Endothelial cell of umbilical vein (primary cell): ENCODE measurements at regions not wholly inside any gene's neighbourhood (a gene's known extent, or its start where the extent isn't known, plus 50 kb on each side); places are given as distances from the start of the nearest gene placed in this dataset.

Source experiments
- BruUV-seq: library from RNA; stranded (reverse); fragments of 400-500 nt; replicated peaks from 2 replicates; lab custom pipeline; 2021; lab: Mats Ljungman, UMichigan
- CTCF ChIA-PET: fragments of 300-600, 350-600 bp; sonication (Branson Sonifier 250); formaldehyde crosslinking; loops from one replicate; lab custom pipeline; 2021; ENCODE audit warnings: antibody characterized with exemption, inconsistent platforms; lab: Charles Lee
- POLR2A ChIA-PET: fragments of 300-600, 350-600 bp; sonication (Branson Sonifier 250); formaldehyde crosslinking; loops from one replicate; lab custom pipeline; 2021; ENCODE audit warnings: antibody characterized with exemption, inconsistent platforms; lab: Charles Lee
- DNase-seq: peaks from one replicate; pipeline ENCODE4 v3.0.0-alpha.2; 2011; ENCODE audit warnings: low read depth, low spot score
- FAIRE-seq: peaks from 2 replicates; lab custom pipeline; 2011; peaks lifted over from hg19 to GRCh38; lab: Jason Lieb, UNC
- H2AFZ ChIP-seq: 2 replicates; pipeline ENCODE4 v1.6.0; 2012; ENCODE audit warnings: low read depth, low read length, control low read depth, inconsistent platforms
- H3K27ac ChIP-seq: 2 replicates; pipeline ENCODE4 v1.5.1; 2011; ENCODE audit warnings: low read depth, mild to moderate bottlenecking, control low read depth, low read length, moderate library complexity; ENCODE audit not compliant: insufficient read depth
- H3K27me3 ChIP-seq, 2 experiments: 2 replicates each; pipeline versions ENCODE4 v1.6.0 to v1.6.1; 2011; ENCODE audit warnings: low read length in 2 of 2, mixed read lengths in 1 of 2; ENCODE audit not compliant: control insufficient read depth in 2 of 2, insufficient read depth in 2 of 2
- H3K36me3 ChIP-seq, 2 experiments: 2 replicates in 1 of 2; 3 replicates in 1 of 2; pipeline ENCODE4 v1.5.1; 2011; ENCODE audit warnings: low read length in 2 of 2, mild to moderate bottlenecking in 1 of 2, moderate library complexity in 1 of 2; ENCODE audit not compliant: control insufficient read depth in 2 of 2, insufficient read depth in 2 of 2; ENCODE audit errors: extremely low read depth in 1 of 2
- H3K4me1 ChIP-seq: 3 replicates; pipeline ENCODE4 v1.5.1; 2011; ENCODE audit warnings: mild to moderate bottlenecking, low read length; ENCODE audit not compliant: control insufficient read depth, insufficient read depth; ENCODE audit errors: extremely low read depth
- H3K4me2 ChIP-seq: 2 replicates; pipeline ENCODE4 v1.6.1; 2011; ENCODE audit warnings: low read length, control low read depth, mixed read lengths; ENCODE audit not compliant: insufficient read depth
- H3K4me3 ChIP-seq, 3 experiments: fragments of 200-600 bp in 1 of 3; sonication (generic), shearing (Covaris generic) in 1 of 3; replicated peaks in 1 of 3; 2 replicates each; pipeline ENCODE4 v1.5.1; 2011 to 2016; ENCODE audit warnings: control low read depth in 3 of 3, low read length in 3 of 3, mild to moderate bottlenecking in 2 of 3, inconsistent platforms in 1 of 3, low read depth in 1 of 3, moderate library complexity in 1 of 3; ENCODE audit not compliant: insufficient read depth in 1 of 3
- H3K79me2 ChIP-seq: 2 replicates; pipeline ENCODE4 v1.6.0; 2012; ENCODE audit warnings: low read length, inconsistent platforms; ENCODE audit not compliant: control insufficient read depth, insufficient read depth
- H3K9ac ChIP-seq: replicated peaks from 2 replicates; pipeline ENCODE3; 2011; ENCODE audit warnings: low read length, control low read depth; ENCODE audit not compliant: insufficient read depth; ENCODE audit errors: extremely low read depth
- H3K9me1 ChIP-seq: replicated peaks from 3 replicates; pipeline ENCODE4 v1.6.0; 2011; ENCODE audit warnings: mild to moderate bottlenecking, low read length; ENCODE audit not compliant: control insufficient read depth, insufficient read depth; ENCODE audit errors: extremely low read depth
- H3K9me3 ChIP-seq: replicated peaks from 2 replicates; pipeline ENCODE4 v1.5.1; 2012; ENCODE audit warnings: low read length, inconsistent platforms; ENCODE audit not compliant: control insufficient read depth, insufficient read depth
- H4K20me1 ChIP-seq: replicated peaks from 2 replicates; pipeline ENCODE3; 2011; ENCODE audit warnings: mild to moderate bottlenecking, low read length; ENCODE audit not compliant: control insufficient read depth, insufficient read depth; ENCODE audit errors: extremely low read depth
- EZH2 ChIP-seq: IDR thresholded peaks from 2 replicates; pipeline ENCODE4 v1.6.1; 2012; ENCODE audit warnings: borderline replicate concordance, low read depth, mild to moderate bottlenecking, moderate library complexity, low read length, inconsistent platforms; ENCODE audit not compliant: severe bottlenecking
- FOS ChIP-seq: IDR thresholded peaks from 2 replicates; pipeline ENCODE4 v1.6.1; 2011; ENCODE audit warnings: mild to moderate bottlenecking, low read length, moderate library complexity, borderline replicate concordance; ENCODE audit not compliant: insufficient read depth
- GATA2 ChIP-seq: IDR thresholded peaks from 2 replicates; pipeline ENCODE4 v1.7.0; 2011; ENCODE audit warnings: low read depth, mild to moderate bottlenecking, moderate library complexity, mixed read lengths, low read length; ENCODE audit not compliant: insufficient read length, insufficient read depth
- JUN ChIP-seq: IDR thresholded peaks from 2 replicates; pipeline ENCODE4 v1.6.1; 2011; ENCODE audit warnings: borderline replicate concordance, low read depth; ENCODE audit not compliant: insufficient read length, insufficient read depth
- MAX ChIP-seq: IDR thresholded peaks from 2 replicates; pipeline ENCODE4 v1.6.1; 2011; ENCODE audit not compliant: insufficient read depth, insufficient read length
- MYC ChIP-seq: IDR thresholded peaks from one replicate; pipeline ENCODE4 v1.6.1; 2011; ENCODE audit warnings: mild to moderate bottlenecking, low read depth, low read length
- POLR2A ChIP-seq: IDR thresholded peaks from 2 replicates; pipeline ENCODE4 v1.6.1; 2012; ENCODE audit warnings: low read depth, mild to moderate bottlenecking, control low read depth, low read length
- POLR2AphosphoS5 ChIP-seq: IDR thresholded peaks from 2 replicates; pipeline ENCODE4 v1.6.1; 2012; ENCODE audit warnings: low read depth, mild to moderate bottlenecking, control low read depth, low read length, moderate library complexity; ENCODE audit not compliant: insufficient read depth
- dilution Hi-C: fragments of 300-500 bp; cut with MboI; formaldehyde crosslinking; loops from one replicate; pipeline ENCODE4 v1.15.0; 2019; ENCODE audit warnings: low sequenced_read_pairs; ENCODE audit not compliant: extremely low pct_ligation_motif_present
- intact Hi-C: fragments of 100-400 bp; cut with micrococcal nuclease; formaldehyde crosslinking; loops from one replicate; pipeline ENCODE4 v1.10.0; 2022
- TF ChIP-seq, protein P1 (sequence below), 2 donors: IDR thresholded peaks; 1 replicate in 1 of 2; 2 replicates in 1 of 2; pipeline ENCODE4 v1.5.1; 2011; ENCODE audit warnings: low read length in 2 of 2, mild to moderate bottlenecking in 2 of 2, moderate library complexity in 2 of 2, control low read depth in 1 of 2, inconsistent platforms in 1 of 2, low read depth in 1 of 2; ENCODE audit not compliant: insufficient read depth in 1 of 2; ENCODE audit errors: extremely low read depth in 1 of 2

DNA sequence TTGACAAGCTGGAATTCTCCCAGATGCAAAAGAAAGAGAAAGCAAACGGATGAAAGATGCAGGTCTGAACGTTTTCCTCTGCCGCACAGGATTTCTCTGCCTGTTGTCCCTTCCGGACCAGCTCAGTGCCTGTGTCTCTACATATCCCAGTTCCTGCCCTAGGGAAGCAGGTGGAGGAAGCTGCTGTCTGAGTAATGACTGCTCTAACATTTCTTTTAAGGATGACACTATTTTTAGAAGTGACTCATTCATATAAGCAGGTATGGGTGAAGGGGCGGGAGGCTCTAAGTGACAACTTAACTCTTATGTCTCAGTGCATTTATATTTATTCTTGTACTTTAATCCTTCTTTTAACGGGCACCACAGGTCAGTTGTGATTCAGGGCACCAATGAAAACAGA, 128.8 kb downstream of the SLC24A2 start:
- no peaks in the 10 kb centered on the region for H3K9me3 ChIP-seq
- H3K4me1 ChIP-seq = no peaks in the 10 kb centered on the region
- H3K9ac ChIP-seq = no peak overlapping the region
- ChIA-PET POLR2A (no interaction called here), CTCF (interaction anchor here (1.1 kb wide), 2 partner anchors 9 kb away, joined by 3 to 5 read pairs; no protein-coding TSS in a partner anchor)
- no TSS peak for BruUV-seq
- no peak for FAIRE-seq
- DNase-seq = no peak
- intact Hi-C loops = no loop called here
- H3K4me2 ChIP-seq = no peak overlapping the region
- peak; percentile 31 for TF ChIP-seq FOS
- TF ChIP-seq POLR2AphosphoS5 = no peak
- H3K9me1 ChIP-seq = no peaks in the 10 kb centered on the region
- H3K27ac ChIP-seq = no peak overlapping the region
- H3K4me3 ChIP-seq = no peak overlapping the region
- no peaks in the 10 kb centered on the region for H3K27me3 ChIP-seq
- H2AFZ ChIP-seq = no peak overlapping the region
- H3K79me2 ChIP-seq = no peaks in the 10 kb centered on the region
- dilution Hi-C loops = no loop called here
- no peaks in the 10 kb centered on the region for H4K20me1 ChIP-seq
- H3K36me3 ChIP-seq = no peaks in the 10 kb centered on the region

- Histone ChIP-seq H3K36me3 (no peaks in the 10 kb centered on the region), H4K20me1 (no peaks in the 10 kb centered on the region), H3K27ac (no peak overlapping the region), H3K27me3 (no peaks in the 10 kb centered on the region), H3K4me3 (no peak overlapping the region), H3K79me2 (no peaks in the 10 kb centered on the region), H3K9me1 (no peaks in the 10 kb centered on the region), H3K4me1 (no peaks in the 10 kb centered on the region), H3K9me3 (no peaks in the 10 kb centered on the region), H3K4me2 (no peak overlapping the region), H2AFZ (no peak overlapping the region), H3K9ac (no peak overlapping the region)
- FAIRE-seq (no peak), DNase-seq (no peak)
- TF ChIP-seq POLR2AphosphoS5 = no peak
- TF ChIP-seq EZH2 = no peak
- TF ChIP-seq GATA2 = no peak
- TF ChIP-seq, protein P1, sequence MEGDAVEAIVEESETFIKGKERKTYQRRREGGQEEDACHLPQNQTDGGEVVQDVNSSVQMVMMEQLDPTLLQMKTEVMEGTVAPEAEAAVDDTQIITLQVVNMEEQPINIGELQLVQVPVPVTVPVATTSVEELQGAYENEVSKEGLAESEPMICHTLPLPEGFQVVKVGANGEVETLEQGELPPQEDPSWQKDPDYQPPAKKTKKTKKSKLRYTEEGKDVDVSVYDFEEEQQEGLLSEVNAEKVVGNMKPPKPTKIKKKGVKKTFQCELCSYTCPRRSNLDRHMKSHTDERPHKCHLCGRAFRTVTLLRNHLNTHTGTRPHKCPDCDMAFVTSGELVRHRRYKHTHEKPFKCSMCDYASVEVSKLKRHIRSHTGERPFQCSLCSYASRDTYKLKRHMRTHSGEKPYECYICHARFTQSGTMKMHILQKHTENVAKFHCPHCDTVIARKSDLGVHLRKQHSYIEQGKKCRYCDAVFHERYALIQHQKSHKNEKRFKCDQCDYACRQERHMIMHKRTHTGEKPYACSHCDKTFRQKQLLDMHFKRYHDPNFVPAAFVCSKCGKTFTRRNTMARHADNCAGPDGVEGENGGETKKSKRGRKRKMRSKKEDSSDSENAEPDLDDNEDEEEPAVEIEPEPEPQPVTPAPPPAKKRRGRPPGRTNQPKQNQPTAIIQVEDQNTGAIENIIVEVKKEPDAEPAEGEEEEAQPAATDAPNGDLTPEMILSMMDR (IDR thresholded peaks at IDR 0.05; ENCODE audit: extremely low read depth in 1 of 2, insufficient read depth in 1 of 2, low read depth in 1 of 2, low read length in 2 of 2) = no peak
- no peak for TF ChIP-seq MYC
- TF ChIP-seq FOS = no peak
- TF ChIP-seq MAX = no peak
- TF ChIP-seq POLR2A = no peak
- no peak for TF ChIP-seq JUN
- ChIA-PET CTCF (no interaction called here), POLR2A (no interaction called here)
- no TSS peak for BruUV-seq
- dilution Hi-C loops = no loop called here
- intact Hi-C loops = no loop called here
Measured at GRCh38 chr9:19656704-19657103, 132.1 kb downstream of the SLC24A2 start.
